ENCODE measurements at regions not wholly inside any gene's neighbourhood (a gene's known extent, or its start where the extent isn't known, plus 50 kb on each side); places are given as distances from the start of the nearest gene placed in this dataset.

- no peak for TF ChIP-seq FOXA1 (IDR thresholded peaks at IDR 0.05)
- no peak for TF ChIP-seq ARNT (IDR thresholded peaks at IDR 0.05)
- no peak for TF ChIP-seq ZNF384 (IDR thresholded peaks at IDR 0.05)
- no peak for TF ChIP-seq CTBP1 (IDR thresholded peaks at IDR 0.05; ENCODE audit: borderline replicate concordance)
- no peak for TF ChIP-seq BHLHE40 (IDR thresholded peaks at IDR 0.05; ENCODE audit: borderline replicate concordance)
- no peak for TF ChIP-seq FOXM1 (IDR thresholded peaks at IDR 0.05; ENCODE audit: borderline replicate concordance)
- no peak for TF ChIP-seq SUZ12 (IDR thresholded peaks at IDR 0.05)
- TF ChIP-seq SP1 (IDR thresholded peaks at IDR 0.05), result no peak
- TF ChIP-seq HDGF (IDR thresholded peaks at IDR 0.05; ENCODE audit: borderline replicate concordance), result no peak
- no peak for TF ChIP-seq L3MBTL2 (conservative IDR thresholded peaks at IDR 0.05)
- TF ChIP-seq FOXK2 (IDR thresholded peaks at IDR 0.05), result no peak
- no peak for TF ChIP-seq LEF1 (IDR thresholded peaks at IDR 0.05; ENCODE audit: borderline replicate concordance)
- no peak for TF ChIP-seq ELF4 (IDR thresholded peaks at IDR 0.05)
- TF ChIP-seq TARDBP (IDR thresholded peaks at IDR 0.05), result no peak
- no peak for TF ChIP-seq NFRKB (IDR thresholded peaks at IDR 0.05)
- CTCF ChIA-PET, result no interaction called here
- POLR2A ChIA-PET, result no interaction called here
- DNase-seq (ENCODE audit: extremely low spot score), result no peak
Measured at GRCh38 chr3:64974401-64974800, 286.6 kb upstream of the ADAMTS9 start.

- ChIA-PET POLR2A (no interaction called here), CTCF (no interaction called here)
- no peak for TF ChIP-seq BHLHE40 (IDR thresholded peaks at IDR 0.05; ENCODE audit: borderline replicate concordance)
- no peak for TF ChIP-seq PKNOX1 (IDR thresholded peaks at IDR 0.05)
- TF ChIP-seq TARDBP (IDR thresholded peaks at IDR 0.05), result no peak
- TF ChIP-seq LEF1 (IDR thresholded peaks at IDR 0.05; ENCODE audit: borderline replicate concordance), result no peak
- TF ChIP-seq ARNT (IDR thresholded peaks at IDR 0.05), result no peak
- TF ChIP-seq SUZ12 (IDR thresholded peaks at IDR 0.05), result no peak
- TF ChIP-seq FOXA1 (IDR thresholded peaks at IDR 0.05), result no peak
- TF ChIP-seq NFRKB (IDR thresholded peaks at IDR 0.05), result no peak
- TF ChIP-seq FOXK2 (IDR thresholded peaks at IDR 0.05), result no peak
- TF ChIP-seq CTBP1 (IDR thresholded peaks at IDR 0.05; ENCODE audit: borderline replicate concordance), result no peak
- TF ChIP-seq SP1 (IDR thresholded peaks at IDR 0.05), result no peak
- no peak for TF ChIP-seq L3MBTL2 (conservative IDR thresholded peaks at IDR 0.05)
- TF ChIP-seq HDGF (IDR thresholded peaks at IDR 0.05; ENCODE audit: borderline replicate concordance), result no peak
- no peak for TF ChIP-seq ZNF384 (IDR thresholded peaks at IDR 0.05)
- TF ChIP-seq ELF4 (IDR thresholded peaks at IDR 0.05), result no peak
- DNase-seq (ENCODE audit: extremely low spot score), result no peak
Measured at GRCh38 chr3:64972793-64973192, 285.0 kb upstream of the ADAMTS9 start.

GRCh38 chr3:64971602-64972001 lies 283.8 kb upstream of the ADAMTS9 start:
- DNase-seq (ENCODE audit: extremely low spot score), result no peak
- TF ChIP-seq NFRKB (IDR thresholded peaks at IDR 0.05) (no peak), FOXA1 (IDR thresholded peaks at IDR 0.05) (no peak), BHLHE40 (IDR thresholded peaks at IDR 0.05; ENCODE audit: borderline replicate concordance) (no peak), ZNF384 (IDR thresholded peaks at IDR 0.05) (no peak), LEF1 (IDR thresholded peaks at IDR 0.05; ENCODE audit: borderline replicate concordance) (no peak), FOXM1 (IDR thresholded peaks at IDR 0.05; ENCODE audit: borderline replicate concordance) (no peak), FOXK2 (IDR thresholded peaks at IDR 0.05) (no peak), HDGF (IDR thresholded peaks at IDR 0.05; ENCODE audit: borderline replicate concordance) (no peak), SUZ12 (IDR thresholded peaks at IDR 0.05) (no peak), TARDBP (IDR thresholded peaks at IDR 0.05) (no peak), ARNT (IDR thresholded peaks at IDR 0.05) (no peak), CTBP1 (IDR thresholded peaks at IDR 0.05; ENCODE audit: borderline replicate concordance) (no peak), ELF4 (IDR thresholded peaks at IDR 0.05) (no peak), PKNOX1 (IDR thresholded peaks at IDR 0.05) (no peak), L3MBTL2 (conservative IDR thresholded peaks at IDR 0.05) (no peak), SP1 (IDR thresholded peaks at IDR 0.05) (no peak)
- POLR2A ChIA-PET, result no interaction called here
- CTCF ChIA-PET, result no interaction called here

GRCh38 chr3:64970634-64971033 lies 282.8 kb upstream of the ADAMTS9 start:
- CTCF ChIA-PET, result no interaction called here
- TF ChIP-seq NFRKB (IDR thresholded peaks at IDR 0.05) (no peak), FOXM1 (IDR thresholded peaks at IDR 0.05; ENCODE audit: borderline replicate concordance) (no peak), ARNT (IDR thresholded peaks at IDR 0.05) (no peak), FOXK2 (IDR thresholded peaks at IDR 0.05) (no peak), HDGF (IDR thresholded peaks at IDR 0.05; ENCODE audit: borderline replicate concordance) (no peak)
- POLR2A ChIA-PET, result no interaction called here
- DNase-seq (ENCODE audit: extremely low spot score), result no peak

GRCh38 chr3:64961301-64961700 lies 273.5 kb upstream of the ADAMTS9 start:
- no peak for DNase-seq (ENCODE audit: extremely low spot score)
- POLR2A ChIA-PET, result no interaction called here
- CTCF ChIA-PET, result no interaction called here
- TF ChIP-seq CTBP1 (IDR thresholded peaks at IDR 0.05; ENCODE audit: borderline replicate concordance) (no peak), L3MBTL2 (conservative IDR thresholded peaks at IDR 0.05) (no peak), TARDBP (IDR thresholded peaks at IDR 0.05) (no peak), FOXM1 (IDR thresholded peaks at IDR 0.05; ENCODE audit: borderline replicate concordance) (no peak), FOXK2 (IDR thresholded peaks at IDR 0.05) (no peak), HDGF (IDR thresholded peaks at IDR 0.05; ENCODE audit: borderline replicate concordance) (no peak), SUZ12 (IDR thresholded peaks at IDR 0.05) (no peak), ELF4 (IDR thresholded peaks at IDR 0.05) (no peak), ARNT (IDR thresholded peaks at IDR 0.05) (no peak), BHLHE40 (IDR thresholded peaks at IDR 0.05; ENCODE audit: borderline replicate concordance) (no peak), ZNF384 (IDR thresholded peaks at IDR 0.05) (no peak), NFRKB (IDR thresholded peaks at IDR 0.05) (no peak), LEF1 (IDR thresholded peaks at IDR 0.05; ENCODE audit: borderline replicate concordance) (no peak), PKNOX1 (IDR thresholded peaks at IDR 0.05) (no peak), FOXA1 (IDR thresholded peaks at IDR 0.05) (no peak), SP1 (IDR thresholded peaks at IDR 0.05) (no peak)

- DNase-seq (ENCODE audit: extremely low spot score), result no peak
- ChIA-PET POLR2A (no interaction called here), CTCF (no interaction called here)
- TF ChIP-seq TARDBP (IDR thresholded peaks at IDR 0.05) (no peak), SP1 (IDR thresholded peaks at IDR 0.05) (no peak), FOXK2 (IDR thresholded peaks at IDR 0.05) (no peak), ZNF384 (IDR thresholded peaks at IDR 0.05) (no peak), FOXA1 (IDR thresholded peaks at IDR 0.05) (no peak), FOXM1 (IDR thresholded peaks at IDR 0.05; ENCODE audit: borderline replicate concordance) (no peak), PKNOX1 (IDR thresholded peaks at IDR 0.05) (no peak), NFRKB (IDR thresholded peaks at IDR 0.05) (no peak), LEF1 (IDR thresholded peaks at IDR 0.05; ENCODE audit: borderline replicate concordance) (no peak), ARNT (IDR thresholded peaks at IDR 0.05) (no peak), HDGF (IDR thresholded peaks at IDR 0.05; ENCODE audit: borderline replicate concordance) (no peak), SUZ12 (IDR thresholded peaks at IDR 0.05) (no peak), L3MBTL2 (conservative IDR thresholded peaks at IDR 0.05) (no peak), ELF4 (IDR thresholded peaks at IDR 0.05) (no peak), BHLHE40 (IDR thresholded peaks at IDR 0.05; ENCODE audit: borderline replicate concordance) (no peak)
Measured at GRCh38 chr3:64958199-64958843, 270.5 kb upstream of the ADAMTS9 start.

Data from HEK293T (cell line).